HepG2 (cell line): ENCODE measurements at regions not wholly inside any gene's neighbourhood (a gene's known extent, or its start where the extent isn't known, plus 50 kb on each side); places are given as distances from the start of the nearest gene placed in this dataset.

Source experiments
- ATAC-seq: fragments of 200-7000 bp; cut with Tn5 transposase; 3 replicates; pipeline ENCODE4 v1.9.1; 2020; ENCODE audit warnings: mild to moderate bottlenecking, moderate library complexity
- BruUV-seq: library from RNA; stranded (reverse); fragments of 400-500 nt; replicated peaks from 2 replicates; lab custom pipeline; 2021; lab: Mats Ljungman, UMichigan
- CTCF ChIA-PET: fragments of 300-600 bp; formaldehyde crosslinking; extraction: SDS; loops from one replicate; lab custom pipeline; 2021; ENCODE audit warnings: low total read pairs, inconsistent platforms, low intra/inter-chr PET ratio; lab: Yijun Ruan, JAX
- POLR2A ChIA-PET: fragments of 350-600 bp; sonication (Branson Sonifier 250); formaldehyde crosslinking; loops from one replicate; lab custom pipeline; 2020; ENCODE audit warnings: antibody characterized with exemption, inconsistent platforms; lab: Yijun Ruan, JAX
- DNase-seq: peaks from one replicate; pipeline ENCODE4 v3.0.0-alpha.2; 2015; ENCODE audit warnings: low spot score
- FAIRE-seq: peaks from 3 replicates; lab custom pipeline; 2011; peaks lifted over from hg19 to GRCh38; lab: Jason Lieb, UNC
- H2AFZ ChIP-seq: one replicate; pipeline ENCODE4 v1.6.1; 2011; ENCODE audit warnings: low read length, inconsistent platforms
- H3K27ac ChIP-seq: fragments of 300-600 bp; 3 replicates; pipeline ENCODE4 v1.8.0; 2011; ENCODE audit warnings: mixed run types, mild to moderate bottlenecking, mixed read lengths, low read length, inconsistent platforms; ENCODE audit not compliant: insufficient read depth; ENCODE audit errors: extremely low read length
- H3K27me3 ChIP-seq, 2 experiments: fragments of 200-600 bp in 1 of 2; 2 replicates in 1 of 2; 3 replicates in 1 of 2; pipeline versions ENCODE4 v1.6.0 to v1.8.0; 2011; ENCODE audit warnings: low read length in 2 of 2, mild to moderate bottlenecking in 2 of 2, moderate library complexity in 2 of 2, inconsistent platforms in 1 of 2; ENCODE audit not compliant: insufficient read depth in 2 of 2, control insufficient read depth in 1 of 2
- H3K36me3 ChIP-seq, 2 experiments: fragments of 200-600 bp in 1 of 2; replicated peaks in 1 of 2; 2 replicates in 1 of 2; 3 replicates in 1 of 2; pipeline versions ENCODE4 v1.5.1 to v1.8.0; 2011; ENCODE audit warnings: low read length in 2 of 2, inconsistent platforms in 1 of 2; ENCODE audit not compliant: insufficient read depth in 2 of 2, control insufficient read depth in 1 of 2
- H3K4me1 ChIP-seq: 2 replicates; pipeline ENCODE4 v1.5.1; 2012; ENCODE audit warnings: low read length, inconsistent platforms; ENCODE audit not compliant: insufficient read depth
- H3K4me2 ChIP-seq: 2 replicates; pipeline ENCODE4 v1.6.0; 2011; ENCODE audit warnings: low read depth, low read length, inconsistent platforms
- H3K4me3 ChIP-seq, 3 experiments: fragments of 200-600 bp in 1 of 3; sonication (generic), shearing (Covaris generic) in 1 of 3; replicated peaks in 1 of 3; 2 replicates each; pipeline ENCODE4 v1.5.1; 2011 to 2016; ENCODE audit warnings: low read length in 3 of 3, inconsistent platforms in 2 of 3, low read depth in 2 of 3, mild to moderate bottlenecking in 2 of 3, control low read depth in 1 of 3, mixed read lengths in 1 of 3; ENCODE audit not compliant: insufficient read depth in 1 of 3
- H3K79me2 ChIP-seq: one replicate; pipeline ENCODE4 v1.6.1; 2011; ENCODE audit warnings: low read length, inconsistent platforms; ENCODE audit not compliant: insufficient read depth
- H3K9ac ChIP-seq: 2 replicates; pipeline ENCODE4 v1.6.0; 2011; ENCODE audit warnings: mild to moderate bottlenecking, low read depth, low read length, inconsistent platforms; ENCODE audit not compliant: insufficient read depth
- H3K9me3 ChIP-seq: 2 replicates; pipeline ENCODE4 v1.5.1; 2012; ENCODE audit warnings: mild to moderate bottlenecking, low read length
- H4K20me1 ChIP-seq: 2 replicates; pipeline ENCODE4 v1.6.0; 2011; ENCODE audit warnings: inconsistent platforms, mild to moderate bottlenecking, low read length, moderate library complexity; ENCODE audit not compliant: insufficient read depth
- CBX1 ChIP-seq: IDR thresholded peaks from one replicate; pipeline ENCODE4 v1.6.1; 2016; ENCODE audit warnings: antibody characterized with exemption, low read depth
- DRAP1 ChIP-seq: IDR thresholded peaks from 2 replicates; pipeline ENCODE4 v1.6.1; 2016; ENCODE audit warnings: missing genetic modification reagents, missing compliant biosample characterization
- EEA1 ChIP-seq: sonication (generic); formaldehyde crosslinking; IDR thresholded peaks from 2 replicates; pipeline ENCODE4 v1.5.1; 2020; ENCODE audit warnings: mild to moderate bottlenecking, missing genetic modification reagents, borderline replicate concordance
- IRF9 ChIP-seq: sonication (generic); formaldehyde crosslinking; IDR thresholded peaks from 2 replicates; pipeline ENCODE4 v1.8.0; 2022; ENCODE audit warnings: missing genetic modification reagents, mild to moderate bottlenecking, borderline replicate concordance
- NR2C2 ChIP-seq: sonication (generic); formaldehyde crosslinking; IDR thresholded peaks from 2 replicates; pipeline ENCODE4 v1.4.0; 2020; ENCODE audit warnings: missing genetic modification reagents, mild to moderate bottlenecking, moderate library complexity, borderline replicate concordance
- PREB ChIP-seq: sonication (generic); formaldehyde crosslinking; IDR thresholded peaks from 2 replicates; pipeline ENCODE4 v1.4.0; 2020; ENCODE audit warnings: missing genetic modification reagents
- SATB2 ChIP-seq: sonication (generic); formaldehyde crosslinking; IDR thresholded peaks from 2 replicates; pipeline ENCODE4 v1.5.0; 2020; ENCODE audit warnings: missing genetic modification reagents
- SIX1 ChIP-seq: sonication (generic); formaldehyde crosslinking; IDR thresholded peaks from 2 replicates; pipeline ENCODE4 v1.4.0; 2020; ENCODE audit warnings: missing genetic modification reagents, borderline replicate concordance
- SMARCC2 ChIP-seq: fragments of 450-650 bp; IDR thresholded peaks from 2 replicates; pipeline ENCODE4 v1.6.1; 2017; ENCODE audit warnings: antibody characterized with exemption, mild to moderate bottlenecking
- TFDP1 ChIP-seq: IDR thresholded peaks from 2 replicates; pipeline ENCODE4 v1.6.1; 2016; ENCODE audit warnings: missing compliant biosample characterization, missing genetic modification reagents, borderline replicate concordance
- TFE3 ChIP-seq: IDR thresholded peaks from 2 replicates; pipeline ENCODE4 v1.6.1; 2016
- ZBTB14 ChIP-seq: sonication (generic); formaldehyde crosslinking; IDR thresholded peaks from 2 replicates; pipeline ENCODE4 v1.4.0; 2020; ENCODE audit warnings: missing genetic modification reagents
- ZNF143 ChIP-seq: sonication (generic); formaldehyde crosslinking; IDR thresholded peaks from 2 replicates; pipeline ENCODE4 v1.4.0; 2020; ENCODE audit warnings: missing genetic modification reagents
- ZNF180 ChIP-seq: sonication (generic); formaldehyde crosslinking; IDR thresholded peaks from 2 replicates; pipeline ENCODE4 v1.4.0; 2020; ENCODE audit warnings: low read depth, missing genetic modification reagents, borderline replicate concordance
- ZNF230 ChIP-seq: sonication (generic); formaldehyde crosslinking; IDR thresholded peaks from 2 replicates; pipeline ENCODE4 v1.4.0; 2020; ENCODE audit warnings: mild to moderate bottlenecking, missing genetic modification reagents
- ZNF232 ChIP-seq: sonication (generic); formaldehyde crosslinking; IDR thresholded peaks from 2 replicates; pipeline ENCODE4 v1.4.0; 2020; ENCODE audit warnings: missing genetic modification reagents, borderline replicate concordance
- ZNF557 ChIP-seq: sonication (generic); formaldehyde crosslinking; IDR thresholded peaks from 2 replicates; pipeline ENCODE4 v1.4.0; 2020; ENCODE audit warnings: missing genetic modification reagents
- ZNF619 ChIP-seq: sonication (generic); formaldehyde crosslinking; IDR thresholded peaks from 2 replicates; pipeline ENCODE4 v1.4.0; 2020; ENCODE audit warnings: mild to moderate bottlenecking, missing genetic modification reagents
- ZNF773 ChIP-seq: sonication (generic); formaldehyde crosslinking; IDR thresholded peaks from 2 replicates; pipeline ENCODE4 v1.4.0; 2020; ENCODE audit warnings: missing genetic modification reagents, borderline replicate concordance
- ZNF776 ChIP-seq: sonication (generic); formaldehyde crosslinking; IDR thresholded peaks from 2 replicates; pipeline ENCODE4 v1.4.0; 2020; ENCODE audit warnings: mild to moderate bottlenecking, missing genetic modification reagents
- WGBS: methylation state at CpG from one replicate; pipeline ENCODE4 v1.1.6; 2017; ENCODE audit warnings: low lambda C conversion rate; 5-methylcytosine and 5-hydroxymethylcytosine counted together
- in situ Hi-C: cut with HindIII; loops from 2 replicates; pipeline ENCODE4 v1.10.0; 2017; ENCODE audit warnings: low pct_unique_long_range_greater_than_20kb; ENCODE audit not compliant: extremely low pct_ligation_motif_present
- intact Hi-C: fragments of 100-400 bp; cut with micrococcal nuclease; formaldehyde crosslinking; loops from one replicate; pipeline ENCODE4 v1.10.0; 2022; ENCODE audit not compliant: unreplicated experiment

- TF ChIP-seq ZBTB14 (no peak), ZNF619 (CRISPR knock-in tag) (no peak), SATB2 (CRISPR knock-in tag) (no peak), ZNF230 (CRISPR knock-in tag) (no peak), PREB (CRISPR knock-in tag) (no peak), ZNF180 (CRISPR knock-in tag) (no peak), SIX1 (no peak), ZNF557 (CRISPR knock-in tag) (no peak), ZNF773 (CRISPR knock-in tag) (no peak), CBX1 (no peak), NR2C2 (CRISPR knock-in tag) (no peak), SMARCC2 (no peak)
Observed at GRCh38 chr2:187157046-187157445, 291.0 kb downstream of the CALCRL start (continued).

GRCh38 chr2:187155476-187155875, 292.6 kb downstream of the CALCRL start:
- ATAC-seq = no peak
- Histone ChIP-seq H3K4me1 (no peaks in the 10 kb centered on the region), H3K36me3 (no peaks in the 10 kb centered on the region), H3K9me3 (peaks cover 23% of the 10 kb centered on the region), H3K9ac (no peak overlapping the region), H3K4me2 (no peak overlapping the region), H3K27ac (no peak overlapping the region), H4K20me1 (no peaks in the 10 kb centered on the region), H3K4me3 (no peak overlapping the region), H3K79me2 (no peaks in the 10 kb centered on the region), H2AFZ (no peak overlapping the region), H3K27me3 (no peaks in the 10 kb centered on the region)
- intact Hi-C loops (no loop called here), in situ Hi-C loops (no loop called here)
- POLR2A ChIA-PET = no interaction called here
- no peak for DNase-seq
- CTCF ChIA-PET = no interaction called here
- WGBS = 5% methylated on average over 1 of the region's 1 CpG
- FAIRE-seq = no peak
- BruUV-seq = no TSS peak
- TF ChIP-seq IRF9 (CRISPR knock-in tag) (no peak), TFE3 (CRISPR knock-in tag) (no peak), ZNF143 (CRISPR knock-in tag) (no peak), ZNF232 (no peak), EEA1 (no peak), ZNF776 (no peak), DRAP1 (CRISPR knock-in tag) (no peak), TFDP1 (no peak)
